ENCODE measurements at regions not wholly inside any gene's neighbourhood (a gene's known extent, or its start where the extent isn't known, plus 50 kb on each side); places are given as distances from the start of the nearest gene placed in this dataset.

- Mint-ChIP-seq H3K36me3 (ENCODE audit: low read depth, unreplicated experiment) (no peaks in the 10 kb centered on the region), H3K4me1 (ENCODE audit: low read depth, unreplicated experiment) (no peaks in the 10 kb centered on the region), H3K4me3 (ENCODE audit: unreplicated experiment) (no peak overlapping the region), H3K9me3 (ENCODE audit: unreplicated experiment) (no peaks in the 10 kb centered on the region), H3K27me3 (ENCODE audit: low read depth, unreplicated experiment) (no peaks in the 10 kb centered on the region), H3K27ac (ENCODE audit: unreplicated experiment) (no peak overlapping the region)
- FAIRE-seq, result no peak
- no peak overlapping the region for H3K27ac ChIP-seq (ENCODE audit: low read depth, low read length)
- H3K4me2 ChIP-seq (ENCODE audit: low read length), result no peak overlapping the region
- H3K9me3 ChIP-seq (ENCODE audit: insufficient read depth, low read depth, low read length), result peaks cover 4% of the 10 kb centered on the region
- no peaks in the 10 kb centered on the region for H3K36me3 ChIP-seq (ENCODE audit: insufficient read depth, low read length)
- TF ChIP-seq CTCF (IDR thresholded peaks at IDR 0.05; ENCODE audit: insufficient read depth, low read depth, low read length), result no peak
- TF ChIP-seq EZH2 (IDR thresholded peaks at IDR 0.05; ENCODE audit: insufficient read depth, low read length), result no peak
- no peak overlapping the region for H2AFZ ChIP-seq (ENCODE audit: low read depth, low read length)
- H3K27me3 ChIP-seq (ENCODE audit: insufficient read depth, low read length), result no peaks in the 10 kb centered on the region
- DNase-seq (ENCODE audit: low read depth), result no peak
- H4K20me1 ChIP-seq (ENCODE audit: insufficient read depth, low read length), result no peaks in the 10 kb centered on the region
- no peaks in the 10 kb centered on the region for H3K79me2 ChIP-seq (ENCODE audit: insufficient read depth, low read length)
- no peaks in the 10 kb centered on the region for H3K4me1 ChIP-seq (ENCODE audit: insufficient read depth, low read length)
- no peak overlapping the region for H3K4me3 ChIP-seq (ENCODE audit: insufficient read depth, low read depth, low read length)
- H3K9ac ChIP-seq (ENCODE audit: low read length), result no peak overlapping the region
Measured at GRCh38 chr15:46213551-46213950, 578.7 kb downstream of the SQOR start.

- no peak overlapping the region for H3K4me2 ChIP-seq (ENCODE audit: low read length)
- no peaks in the 10 kb centered on the region for H3K4me1 ChIP-seq (ENCODE audit: insufficient read depth, low read length)
- no peak overlapping the region for H3K4me3 ChIP-seq (ENCODE audit: insufficient read depth, low read depth, low read length)
- no peak overlapping the region for H3K4me3 Mint-ChIP-seq (ENCODE audit: unreplicated experiment)
- H3K36me3 ChIP-seq (ENCODE audit: insufficient read depth, low read length), result no peaks in the 10 kb centered on the region
- FAIRE-seq (no peak), DNase-seq (ENCODE audit: low read depth) (no peak)
- no peaks in the 10 kb centered on the region for H3K9me3 Mint-ChIP-seq (ENCODE audit: unreplicated experiment)
- H3K36me3 Mint-ChIP-seq (ENCODE audit: low read depth, unreplicated experiment), result no peaks in the 10 kb centered on the region
- TF ChIP-seq EZH2 (IDR thresholded peaks at IDR 0.05; ENCODE audit: insufficient read depth, low read length) (no peak), CTCF (IDR thresholded peaks at IDR 0.05; ENCODE audit: insufficient read depth, low read depth, low read length) (no peak)
- H3K27ac ChIP-seq (ENCODE audit: low read depth, low read length), result no peak overlapping the region
- H3K4me1 Mint-ChIP-seq (ENCODE audit: low read depth, unreplicated experiment), result no peaks in the 10 kb centered on the region
- H3K27me3 ChIP-seq (ENCODE audit: insufficient read depth, low read length), result no peaks in the 10 kb centered on the region
- H3K9me3 ChIP-seq (ENCODE audit: insufficient read depth, low read depth, low read length), result no peaks in the 10 kb centered on the region
- no peak overlapping the region for H2AFZ ChIP-seq (ENCODE audit: low read depth, low read length)
- H4K20me1 ChIP-seq (ENCODE audit: insufficient read depth, low read length), result no peaks in the 10 kb centered on the region
- no peaks in the 10 kb centered on the region for H3K79me2 ChIP-seq (ENCODE audit: insufficient read depth, low read length)
- H3K9ac ChIP-seq (ENCODE audit: low read length), result no peak overlapping the region
- H3K27ac Mint-ChIP-seq (ENCODE audit: unreplicated experiment), result no peak overlapping the region
- no peaks in the 10 kb centered on the region for H3K27me3 Mint-ChIP-seq (ENCODE audit: low read depth, unreplicated experiment)
Measured at GRCh38 chr15:46222826-46223225, 588.0 kb downstream of the SQOR start.

- Mint-ChIP-seq H3K36me3 (ENCODE audit: low read depth, unreplicated experiment) (no peaks in the 10 kb centered on the region), H3K4me3 (ENCODE audit: unreplicated experiment) (no peak overlapping the region), H3K4me1 (ENCODE audit: low read depth, unreplicated experiment) (no peaks in the 10 kb centered on the region), H3K27ac (ENCODE audit: unreplicated experiment) (no peak overlapping the region), H3K9me3 (ENCODE audit: unreplicated experiment) (no peaks in the 10 kb centered on the region), H3K27me3 (ENCODE audit: low read depth, unreplicated experiment) (no peaks in the 10 kb centered on the region)
- H4K20me1 ChIP-seq (ENCODE audit: insufficient read depth, low read length), result no peaks in the 10 kb centered on the region
- no peak overlapping the region for H3K27ac ChIP-seq (ENCODE audit: low read depth, low read length)
- H3K9ac ChIP-seq (ENCODE audit: low read length), result no peak overlapping the region
- no peaks in the 10 kb centered on the region for H3K9me3 ChIP-seq (ENCODE audit: insufficient read depth, low read depth, low read length)
- no peak for TF ChIP-seq CTCF (IDR thresholded peaks at IDR 0.05; ENCODE audit: insufficient read depth, low read depth, low read length)
- no peak for TF ChIP-seq EZH2 (IDR thresholded peaks at IDR 0.05; ENCODE audit: insufficient read depth, low read length)
- no peaks in the 10 kb centered on the region for H3K79me2 ChIP-seq (ENCODE audit: insufficient read depth, low read length)
- no peaks in the 10 kb centered on the region for H3K27me3 ChIP-seq (ENCODE audit: insufficient read depth, low read length)
- DNase-seq (ENCODE audit: low read depth), result no peak
- H3K4me2 ChIP-seq (ENCODE audit: low read length), result no peak overlapping the region
- no peak for FAIRE-seq
- H3K4me1 ChIP-seq (ENCODE audit: insufficient read depth, low read length), result no peaks in the 10 kb centered on the region
- H2AFZ ChIP-seq (ENCODE audit: low read depth, low read length), result no peak overlapping the region
- H3K36me3 ChIP-seq (ENCODE audit: insufficient read depth, low read length), result no peaks in the 10 kb centered on the region
- no peak overlapping the region for H3K4me3 ChIP-seq (ENCODE audit: insufficient read depth, low read depth, low read length)
Measured at GRCh38 chr15:46229263-46229662, 594.4 kb downstream of the SQOR start.

Data from astrocyte (in vitro differentiated cells and primary cell).